ENCODE measurements at regions not wholly inside any gene's neighbourhood (a gene's known extent, or its start where the extent isn't known, plus 50 kb on each side); places are given as distances from the start of the nearest gene placed in this dataset.
A peak's percentile ranks its signal among the peaks of the same experiment; 100 is the strongest.

DNA sequence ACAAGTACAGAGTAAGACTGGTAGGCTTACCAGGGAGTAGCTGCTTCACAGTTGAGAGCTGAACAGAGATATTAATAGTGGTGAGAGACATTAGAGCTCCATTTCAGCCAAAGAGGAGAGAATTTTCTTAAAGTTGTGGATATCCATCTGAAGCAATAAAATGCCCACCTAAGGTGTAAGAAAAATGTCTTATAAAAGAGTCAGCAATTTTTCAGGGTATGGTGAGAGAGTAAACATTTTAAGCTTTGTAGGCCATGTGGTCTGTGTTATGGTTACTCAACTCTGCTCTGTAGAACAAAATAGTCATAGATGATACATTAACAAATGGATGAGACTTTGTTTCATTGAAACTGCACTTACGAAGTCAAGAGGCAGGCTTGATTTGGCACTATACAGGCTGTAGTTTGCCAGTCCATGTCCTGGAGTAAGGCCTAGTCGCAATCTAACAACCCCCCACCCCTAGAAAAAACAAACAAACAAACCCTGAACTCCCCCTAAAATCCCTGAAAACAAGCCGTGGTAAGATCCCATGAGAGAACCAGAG is 945.4 kb upstream of the SEMA6A start:
- H3K27me3 Mint-ChIP-seq (ENCODE audit: insufficient read depth, unreplicated experiment), result no peaks in the 10 kb centered on the region
- ChIA-PET CTCF (no interaction called here), POLR2A (no interaction called here)
- H3K36me3 Mint-ChIP-seq (ENCODE audit: insufficient read depth, unreplicated experiment), result no peaks in the 10 kb centered on the region
- intact Hi-C loops (cut with micrococcal nuclease), result no loop called here
- no peak overlapping the region for H3K4me3 Mint-ChIP-seq (ENCODE audit: unreplicated experiment)
- no peaks in the 10 kb centered on the region for H3K9me3 Mint-ChIP-seq (ENCODE audit: unreplicated experiment)
- no peaks in the 10 kb centered on the region for H3K4me1 Mint-ChIP-seq (ENCODE audit: insufficient read depth, unreplicated experiment)
- DNase-seq (ENCODE audit: unreplicated experiment), result no peak
- BruUV-seq (replicated peaks), result no TSS peak
- H3K27ac Mint-ChIP-seq (ENCODE audit: low read depth, unreplicated experiment), result no peak overlapping the region
- TF ChIP-seq, protein P1, sequence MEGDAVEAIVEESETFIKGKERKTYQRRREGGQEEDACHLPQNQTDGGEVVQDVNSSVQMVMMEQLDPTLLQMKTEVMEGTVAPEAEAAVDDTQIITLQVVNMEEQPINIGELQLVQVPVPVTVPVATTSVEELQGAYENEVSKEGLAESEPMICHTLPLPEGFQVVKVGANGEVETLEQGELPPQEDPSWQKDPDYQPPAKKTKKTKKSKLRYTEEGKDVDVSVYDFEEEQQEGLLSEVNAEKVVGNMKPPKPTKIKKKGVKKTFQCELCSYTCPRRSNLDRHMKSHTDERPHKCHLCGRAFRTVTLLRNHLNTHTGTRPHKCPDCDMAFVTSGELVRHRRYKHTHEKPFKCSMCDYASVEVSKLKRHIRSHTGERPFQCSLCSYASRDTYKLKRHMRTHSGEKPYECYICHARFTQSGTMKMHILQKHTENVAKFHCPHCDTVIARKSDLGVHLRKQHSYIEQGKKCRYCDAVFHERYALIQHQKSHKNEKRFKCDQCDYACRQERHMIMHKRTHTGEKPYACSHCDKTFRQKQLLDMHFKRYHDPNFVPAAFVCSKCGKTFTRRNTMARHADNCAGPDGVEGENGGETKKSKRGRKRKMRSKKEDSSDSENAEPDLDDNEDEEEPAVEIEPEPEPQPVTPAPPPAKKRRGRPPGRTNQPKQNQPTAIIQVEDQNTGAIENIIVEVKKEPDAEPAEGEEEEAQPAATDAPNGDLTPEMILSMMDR (IDR thresholded peaks at IDR 0.05; ENCODE audit: unreplicated experiment), result no peak

DNA sequence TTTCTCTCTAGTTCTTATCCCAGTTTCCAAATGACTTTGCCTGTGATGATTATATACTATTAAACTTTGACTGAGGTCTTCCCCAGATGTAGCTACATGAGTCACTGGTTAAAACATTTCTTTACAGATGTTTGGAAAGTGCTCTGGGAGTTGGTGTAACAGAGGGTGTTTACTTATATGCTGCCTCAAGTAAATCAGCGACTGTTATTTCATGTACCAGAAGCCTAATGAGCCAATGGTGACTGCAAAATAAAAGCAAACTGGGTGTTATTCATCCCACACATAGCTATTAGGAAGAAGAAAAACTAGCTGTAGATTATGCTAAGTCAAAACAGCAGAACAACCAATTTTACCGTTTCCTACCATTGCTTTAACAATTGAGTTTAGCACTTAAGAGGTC is 929.7 kb upstream of the SEMA6A start:
- intact Hi-C loops (cut with micrococcal nuclease), result no loop called here
- Mint-ChIP-seq H3K27me3 (ENCODE audit: insufficient read depth, unreplicated experiment) (no peaks in the 10 kb centered on the region), H3K4me1 (ENCODE audit: insufficient read depth, unreplicated experiment) (no peaks in the 10 kb centered on the region), H3K9me3 (ENCODE audit: unreplicated experiment) (no peaks in the 10 kb centered on the region), H3K36me3 (ENCODE audit: insufficient read depth, unreplicated experiment) (no peaks in the 10 kb centered on the region), H3K4me3 (ENCODE audit: unreplicated experiment) (no peak overlapping the region), H3K27ac (ENCODE audit: low read depth, unreplicated experiment) (no peak overlapping the region)
- BruUV-seq (replicated peaks), result no TSS peak
- ChIA-PET CTCF (interaction anchor here (0.6 kb wide), 1 partner anchor 1435 kb away, joined by 4 read pairs; no protein-coding TSS in a partner anchor), POLR2A (no interaction called here)
- DNase-seq (ENCODE audit: unreplicated experiment), result peak; percentile 8
- TF ChIP-seq, protein P1 (IDR thresholded peaks at IDR 0.05; ENCODE audit: unreplicated experiment), result no peak

DNA sequence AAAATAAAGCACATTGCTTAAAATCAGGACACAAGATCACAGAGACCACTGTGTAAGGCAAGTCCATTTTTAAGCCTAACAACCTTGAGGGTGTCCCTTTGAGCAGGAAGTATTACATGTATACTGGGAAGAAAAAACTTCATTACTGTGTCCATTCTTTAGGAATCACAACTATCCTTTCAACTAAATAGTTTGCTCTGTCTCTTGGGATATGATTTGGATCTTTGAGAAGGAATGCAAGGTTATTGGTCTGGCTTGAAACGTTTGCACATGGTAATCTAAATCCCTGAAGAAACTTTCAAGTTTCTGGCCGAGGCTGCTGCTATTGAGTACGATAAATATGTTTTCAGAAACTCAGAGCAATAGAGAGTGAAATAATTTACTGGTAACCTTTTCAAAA is 923.0 kb upstream of the SEMA6A start:
- Mint-ChIP-seq H3K36me3 (ENCODE audit: insufficient read depth, unreplicated experiment) (no peaks in the 10 kb centered on the region), H3K9me3 (ENCODE audit: unreplicated experiment) (no peaks in the 10 kb centered on the region), H3K4me3 (ENCODE audit: unreplicated experiment) (no peak overlapping the region), H3K27ac (ENCODE audit: low read depth, unreplicated experiment) (no peak overlapping the region), H3K4me1 (ENCODE audit: insufficient read depth, unreplicated experiment) (no peaks in the 10 kb centered on the region), H3K27me3 (ENCODE audit: insufficient read depth, unreplicated experiment) (no peaks in the 10 kb centered on the region)
- DNase-seq (ENCODE audit: unreplicated experiment), result no peak
- TF ChIP-seq, protein P1 (IDR thresholded peaks at IDR 0.05; ENCODE audit: unreplicated experiment), result no peak
- intact Hi-C loops (cut with micrococcal nuclease), result loop anchor here (10.0 kb wide), 1 partner anchor 943 kb away; no protein-coding TSS in a partner anchor
- CTCF ChIA-PET, result no interaction called here
- POLR2A ChIA-PET, result no interaction called here
- no TSS peak for BruUV-seq (replicated peaks)

DNA sequence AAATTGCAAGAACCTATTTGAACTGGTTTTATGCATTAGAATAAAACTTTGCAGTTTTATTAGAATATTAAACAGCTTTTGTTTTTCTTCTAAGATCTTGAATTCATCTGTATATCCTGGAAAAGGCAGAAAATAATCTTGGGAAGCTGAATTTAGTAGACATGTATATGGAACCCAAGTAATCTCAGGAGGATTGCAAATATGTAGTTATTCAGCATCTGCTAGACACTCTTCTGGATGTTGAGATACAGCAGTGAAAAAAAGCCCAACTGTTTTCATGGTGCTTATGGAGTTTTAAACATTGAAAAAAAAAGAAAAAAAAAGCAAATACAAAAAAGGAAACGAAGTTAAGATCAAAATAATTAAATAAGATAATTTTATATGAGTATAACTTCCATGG is 922.2 kb upstream of the SEMA6A start:
- intact Hi-C loops (cut with micrococcal nuclease), result loop anchor here (10.0 kb wide), 1 partner anchor 942 kb away; no protein-coding TSS in a partner anchor
- no peak for DNase-seq (ENCODE audit: unreplicated experiment)
- ChIA-PET CTCF (no interaction called here), POLR2A (no interaction called here)
- no TSS peak for BruUV-seq (replicated peaks)
- H3K36me3 Mint-ChIP-seq (ENCODE audit: insufficient read depth, unreplicated experiment), result no peaks in the 10 kb centered on the region
- H3K4me1 Mint-ChIP-seq (ENCODE audit: insufficient read depth, unreplicated experiment), result no peaks in the 10 kb centered on the region
- no peak overlapping the region for H3K27ac Mint-ChIP-seq (ENCODE audit: low read depth, unreplicated experiment)
- no peaks in the 10 kb centered on the region for H3K27me3 Mint-ChIP-seq (ENCODE audit: insufficient read depth, unreplicated experiment)
- no peak overlapping the region for H3K4me3 Mint-ChIP-seq (ENCODE audit: unreplicated experiment)
- no peaks in the 10 kb centered on the region for H3K9me3 Mint-ChIP-seq (ENCODE audit: unreplicated experiment)
- TF ChIP-seq, protein P1 (IDR thresholded peaks at IDR 0.05; ENCODE audit: unreplicated experiment), result no peak
